HG03175 (cell line): ENCODE measurements at regions not wholly inside any gene's neighbourhood (a gene's known extent, or its start where the extent isn't known, plus 50 kb on each side); places are given as distances from the start of the nearest gene placed in this dataset.

Source experiments
- ATAC-seq: cut with Tn5 transposase; IDR thresholded peaks from one replicate; pipeline ENCODE4 v1.9.1; 2021; ENCODE audit warnings: mild to moderate bottlenecking, moderate library complexity; ENCODE audit not compliant: unreplicated experiment

GRCh38 chr20:11607047-11607446 lies 310.6 kb upstream of the BTBD3 start:
- ATAC-seq = no peak

GRCh38 chr20:11608736-11609135 lies 309.0 kb upstream of the BTBD3 start:
- no peak for ATAC-seq

DNA sequence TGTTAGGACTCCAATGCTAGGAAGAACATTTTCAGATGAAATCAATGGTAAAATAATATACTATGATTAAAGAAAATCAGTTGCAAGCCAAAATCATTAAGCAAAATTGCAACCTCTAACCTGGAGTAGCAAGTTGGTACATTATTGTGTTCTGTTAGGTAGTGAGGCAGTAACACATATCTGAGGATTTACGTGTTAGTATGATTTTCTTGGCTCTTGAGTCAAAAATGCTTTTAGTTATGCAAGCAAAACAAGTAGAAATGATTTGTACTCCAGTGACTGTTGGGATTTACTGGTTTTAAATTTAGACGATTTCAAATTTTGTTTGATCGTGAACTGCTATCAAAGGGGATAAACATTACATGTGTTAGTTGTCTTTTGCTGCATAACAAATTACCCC lies 293.0 kb upstream of the BTBD3 start:
- ATAC-seq = no peak

DNA sequence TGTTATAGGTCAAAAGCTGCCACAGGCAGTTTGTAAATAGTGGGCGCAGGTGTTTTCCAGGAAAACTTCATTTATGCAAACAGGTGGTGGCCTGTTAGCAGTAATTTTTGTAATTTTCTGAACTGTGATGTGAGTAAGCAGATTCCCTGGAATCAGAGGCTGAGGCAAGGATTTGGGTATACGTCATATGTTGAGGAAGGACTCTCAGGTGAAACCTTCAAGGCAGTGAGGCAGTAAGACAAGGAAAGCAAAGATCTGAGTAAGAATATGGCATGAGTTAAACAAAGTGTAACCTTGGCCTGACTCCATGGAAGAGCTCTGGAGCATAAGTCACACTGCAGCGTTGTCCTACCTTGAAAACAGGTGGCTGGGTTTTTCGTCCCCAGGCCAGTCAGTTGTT lies 291.1 kb upstream of the BTBD3 start:
- ATAC-seq = no peak

GRCh38 chr20:11642866-11643265 lies 274.8 kb upstream of the BTBD3 start:
- ATAC-seq = no peak

DNA sequence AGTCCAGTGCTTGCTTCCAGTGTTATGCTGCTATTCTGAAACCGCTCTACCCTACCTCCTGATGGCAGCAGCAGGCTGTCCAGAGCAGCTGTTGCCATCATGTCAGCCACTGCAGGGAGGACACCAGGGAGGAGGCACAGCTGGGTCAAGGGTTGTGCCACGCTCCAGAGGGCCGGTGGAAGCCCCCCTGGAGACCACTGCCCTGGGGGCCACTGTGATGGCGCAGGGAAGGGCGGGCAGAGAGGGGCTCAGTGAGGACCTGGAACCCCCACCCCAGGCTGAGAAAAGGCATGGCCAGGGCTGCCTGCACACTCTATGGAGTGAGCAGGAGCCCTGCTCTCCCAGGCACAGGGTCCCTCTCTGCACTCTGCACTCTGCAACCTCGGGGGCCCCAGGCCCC lies 271.3 kb upstream of the BTBD3 start:
- ATAC-seq = no peak

DNA sequence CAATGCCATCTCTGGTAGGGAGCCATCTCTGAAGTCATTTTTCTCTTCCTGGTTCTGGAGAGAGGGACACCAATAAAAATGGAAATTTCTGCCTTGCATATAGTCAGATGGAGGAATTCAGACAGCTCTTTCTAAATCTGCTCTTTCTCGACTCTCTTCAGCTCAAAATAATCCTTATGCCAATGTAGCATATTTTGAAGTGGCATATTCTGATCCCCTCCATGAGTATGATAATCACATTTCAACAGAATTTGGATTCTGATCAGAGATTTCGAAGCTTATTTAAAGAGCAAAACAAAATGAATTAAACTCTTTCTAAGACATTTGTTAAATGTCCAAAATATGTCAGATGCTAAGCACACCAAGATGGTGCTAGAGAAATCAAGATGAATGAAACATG lies 267.1 kb upstream of the BTBD3 start:
- ATAC-seq = no peak

- no peak for ATAC-seq
These were observed 266.6 kb upstream of the BTBD3 start for GRCh38 chr20:11651138-11651537.

DNA sequence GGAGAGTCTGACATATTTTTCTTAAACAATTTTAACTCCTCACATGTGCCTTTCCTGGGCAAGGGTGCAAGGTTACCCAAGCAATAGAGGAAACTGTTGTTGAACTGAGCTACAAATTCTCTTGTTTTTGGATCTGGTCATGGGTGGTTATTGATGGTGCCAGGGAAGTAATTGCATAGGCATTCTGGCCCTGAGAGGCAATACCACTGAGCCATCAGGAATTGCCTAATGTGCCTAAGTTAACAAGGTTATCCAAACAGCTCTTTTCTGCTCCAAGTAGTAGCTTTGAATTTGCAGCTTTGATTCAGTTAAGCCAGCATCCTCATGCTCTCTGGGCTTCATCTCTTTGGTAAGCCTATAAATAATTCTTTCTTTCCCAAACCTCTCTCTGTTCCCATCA lies 266.0 kb upstream of the BTBD3 start:
- no peak for ATAC-seq

- no peak for ATAC-seq
These were observed 265.6 kb upstream of the BTBD3 start for GRCh38 chr20:11652128-11652527.

DNA sequence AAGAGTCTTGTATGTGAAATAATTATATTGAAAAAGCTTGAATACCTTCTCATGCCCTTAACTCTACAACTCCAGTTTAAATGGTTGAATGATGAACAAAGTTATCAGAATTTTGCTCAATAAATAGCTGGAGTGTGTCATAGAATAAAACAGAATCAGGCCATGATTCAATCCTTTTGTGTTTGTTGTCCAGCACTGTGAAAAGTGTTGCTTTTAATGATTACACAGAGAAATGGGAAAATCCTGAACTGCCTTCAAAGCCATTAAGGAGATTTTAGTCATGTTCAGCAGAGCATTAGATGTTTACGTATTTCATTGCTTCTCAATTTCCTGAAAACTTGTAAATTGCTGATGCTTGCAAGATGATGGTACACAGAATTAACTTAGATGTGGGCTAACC lies 262.9 kb upstream of the BTBD3 start:
- ATAC-seq = no peak

DNA sequence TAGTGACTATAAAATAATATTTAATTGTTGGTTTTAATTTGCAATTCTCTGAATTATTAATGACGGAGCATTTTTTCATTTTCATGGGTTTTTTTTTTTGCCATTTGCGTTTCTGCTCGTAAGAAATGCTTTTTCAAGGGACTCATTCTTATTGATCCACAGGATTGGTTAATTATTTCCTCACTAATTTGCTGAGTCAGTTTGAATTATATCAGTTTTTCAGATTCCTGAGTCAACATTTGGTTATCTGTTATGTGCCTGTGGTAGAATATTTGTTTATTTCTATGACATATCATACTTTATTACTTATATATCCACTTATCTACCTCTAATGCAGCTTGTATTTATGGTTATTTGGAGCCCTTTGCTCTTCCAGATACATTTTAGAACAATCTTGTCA lies 257.0 kb upstream of the BTBD3 start:
- ATAC-seq = no peak

DNA sequence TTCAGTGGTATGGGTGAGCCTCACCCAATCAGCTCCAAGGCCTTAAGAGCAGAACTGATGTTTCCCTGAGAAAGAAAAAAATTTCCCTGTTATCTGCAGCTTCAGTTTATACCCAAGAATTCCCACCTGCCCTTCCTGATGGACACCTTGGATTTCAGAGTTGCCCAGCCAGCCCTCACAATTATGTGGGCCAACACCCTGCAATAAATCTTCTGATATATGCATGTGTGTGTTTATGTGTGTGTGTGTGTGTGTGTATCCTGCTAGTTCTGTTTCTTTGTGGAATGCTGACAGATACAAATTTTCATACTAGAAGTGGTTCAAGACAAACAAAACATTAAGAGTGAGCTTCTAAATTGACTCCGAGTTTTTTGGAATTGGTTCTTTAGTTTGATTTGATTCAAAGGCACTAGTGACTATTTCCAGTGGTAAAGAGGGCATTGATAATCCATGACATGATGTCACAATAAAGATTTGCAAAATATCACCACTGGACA lies 246.6 kb upstream of the BTBD3 start:
- no peak for ATAC-seq

DNA sequence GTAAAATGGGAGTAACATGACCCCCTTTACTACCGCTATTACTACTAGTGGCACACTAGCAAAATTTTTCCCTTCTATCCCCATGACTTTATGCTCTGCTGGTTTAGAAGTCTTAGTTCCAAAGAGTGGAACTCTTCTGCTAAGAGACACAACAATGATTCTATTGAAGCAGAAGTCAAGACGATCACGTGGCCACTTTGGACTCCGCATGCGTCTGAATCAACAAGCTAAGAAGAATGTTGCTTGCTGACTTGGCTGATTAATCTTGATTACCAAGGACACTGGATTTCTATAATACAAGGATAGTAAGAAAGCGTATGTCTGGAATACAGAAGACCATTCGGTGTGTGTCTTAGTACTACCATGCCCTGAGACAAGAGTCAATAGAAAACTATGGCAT lies 244.7 kb upstream of the BTBD3 start:
- no peak for ATAC-seq

DNA sequence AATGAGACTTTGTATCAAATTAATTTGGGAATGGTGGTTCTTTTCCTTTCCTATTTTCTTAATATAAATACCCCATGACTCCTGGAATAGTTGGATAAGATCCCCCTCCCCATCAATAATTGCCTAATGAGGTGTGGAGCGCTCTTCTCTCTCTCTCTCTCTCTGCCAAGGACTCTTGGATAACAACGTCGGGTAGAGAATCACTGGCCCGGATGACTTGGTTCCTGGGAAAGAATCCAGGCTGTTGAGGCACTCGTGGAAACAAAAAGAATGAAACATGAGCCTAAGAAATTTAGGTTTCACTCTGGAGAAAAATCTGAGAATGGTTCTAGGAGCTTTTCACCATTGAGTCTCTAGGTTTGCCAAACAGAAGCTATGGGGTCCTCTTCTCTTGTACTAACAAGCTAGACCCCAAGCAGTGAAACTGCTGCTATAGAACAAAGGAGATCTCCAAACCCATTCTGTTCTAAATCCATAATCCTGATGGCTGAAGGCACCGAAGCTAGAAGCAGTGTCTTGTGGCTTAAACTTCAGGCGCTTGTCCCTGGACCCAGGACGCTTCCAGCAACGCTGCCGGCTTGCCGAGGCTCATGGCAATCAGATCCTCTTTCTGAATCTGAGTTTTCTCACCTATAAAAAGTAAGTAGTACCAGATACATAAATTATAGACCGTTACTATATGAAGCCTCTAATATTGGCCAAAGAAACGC lies 241.6 kb upstream of the BTBD3 start:
- no peak for ATAC-seq

- ATAC-seq = no peak
These were observed 240.9 kb upstream of the BTBD3 start for GRCh38 chr20:11676630-11677287.

DNA sequence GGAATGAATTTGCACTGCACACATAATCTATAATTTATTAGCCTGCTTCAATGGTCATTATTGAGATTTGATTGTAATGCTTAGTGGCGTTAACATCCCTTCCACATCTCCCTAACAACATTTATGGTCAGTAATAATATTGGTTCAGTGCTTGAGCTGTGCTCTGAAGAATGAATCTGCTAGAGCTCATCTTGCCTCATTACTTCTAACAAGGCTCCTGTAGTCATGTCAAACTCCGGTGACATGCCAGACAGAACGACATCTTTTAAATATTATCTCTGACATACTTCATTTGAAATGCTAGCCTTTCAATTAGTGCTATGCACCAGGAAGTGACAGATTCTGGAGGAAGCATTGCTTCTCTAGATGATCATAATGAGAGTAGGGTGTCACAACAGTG lies 240.3 kb upstream of the BTBD3 start:
- no peak for ATAC-seq

GRCh38 chr20:11677836-11678235 lies 239.9 kb upstream of the BTBD3 start:
- no peak for ATAC-seq

- ATAC-seq = no peak
These were observed 235.4 kb upstream of the BTBD3 start for GRCh38 chr20:11682285-11682684.

GRCh38 chr20:11686195-11686594 lies 231.5 kb upstream of the BTBD3 start:
- no peak for ATAC-seq

- no peak for ATAC-seq
These were observed 230.7 kb upstream of the BTBD3 start for GRCh38 chr20:11686820-11687543.
